ENCODE measurements at regions not wholly inside any gene's neighbourhood (a gene's known extent, or its start where the extent isn't known, plus 50 kb on each side); places are given as distances from the start of the nearest gene placed in this dataset.

DNA sequence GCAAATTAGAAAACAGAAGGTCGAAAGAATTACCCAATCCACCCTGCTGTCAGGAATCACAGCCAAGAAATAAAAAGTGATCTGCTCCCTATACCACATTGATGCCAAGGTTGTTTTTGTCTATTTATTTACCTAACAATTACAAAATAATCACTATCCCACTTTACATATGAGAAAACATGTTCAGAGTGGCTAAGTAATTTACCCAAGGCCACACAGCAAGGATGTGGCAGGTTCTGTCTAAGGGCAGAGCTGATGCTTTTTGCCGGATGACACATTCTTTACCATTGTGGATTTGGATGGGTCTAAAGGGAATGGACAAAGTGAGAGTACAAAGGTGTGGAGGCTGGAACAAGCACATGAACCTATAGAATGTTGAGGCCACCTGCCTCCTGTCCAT lies 460.7 kb downstream of the INSC start:
- intact Hi-C loops (cut with DNase I; ENCODE audit: low total_unique reads): no loop called here
- Histone ChIP-seq H3K4me3 (no peak overlapping the region), H3K27me3 (no peaks in the 10 kb centered on the region), H3K27ac (no peak overlapping the region), H3K4me1 (no peaks in the 10 kb centered on the region), H3K36me3 (no peaks in the 10 kb centered on the region), H3K9me3 (no peaks in the 10 kb centered on the region)
- DNase-seq (ENCODE audit: low spot score in 2 of 2): no peak
- TF ChIP-seq, protein P1, sequence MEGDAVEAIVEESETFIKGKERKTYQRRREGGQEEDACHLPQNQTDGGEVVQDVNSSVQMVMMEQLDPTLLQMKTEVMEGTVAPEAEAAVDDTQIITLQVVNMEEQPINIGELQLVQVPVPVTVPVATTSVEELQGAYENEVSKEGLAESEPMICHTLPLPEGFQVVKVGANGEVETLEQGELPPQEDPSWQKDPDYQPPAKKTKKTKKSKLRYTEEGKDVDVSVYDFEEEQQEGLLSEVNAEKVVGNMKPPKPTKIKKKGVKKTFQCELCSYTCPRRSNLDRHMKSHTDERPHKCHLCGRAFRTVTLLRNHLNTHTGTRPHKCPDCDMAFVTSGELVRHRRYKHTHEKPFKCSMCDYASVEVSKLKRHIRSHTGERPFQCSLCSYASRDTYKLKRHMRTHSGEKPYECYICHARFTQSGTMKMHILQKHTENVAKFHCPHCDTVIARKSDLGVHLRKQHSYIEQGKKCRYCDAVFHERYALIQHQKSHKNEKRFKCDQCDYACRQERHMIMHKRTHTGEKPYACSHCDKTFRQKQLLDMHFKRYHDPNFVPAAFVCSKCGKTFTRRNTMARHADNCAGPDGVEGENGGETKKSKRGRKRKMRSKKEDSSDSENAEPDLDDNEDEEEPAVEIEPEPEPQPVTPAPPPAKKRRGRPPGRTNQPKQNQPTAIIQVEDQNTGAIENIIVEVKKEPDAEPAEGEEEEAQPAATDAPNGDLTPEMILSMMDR (IDR thresholded peaks at IDR 0.05): no peak
- TF ChIP-seq POLR2AphosphoS5 (IDR thresholded peaks at IDR 0.05) (no peak), POLR2A (IDR thresholded peaks at IDR 0.05) (no peak)

DNA sequence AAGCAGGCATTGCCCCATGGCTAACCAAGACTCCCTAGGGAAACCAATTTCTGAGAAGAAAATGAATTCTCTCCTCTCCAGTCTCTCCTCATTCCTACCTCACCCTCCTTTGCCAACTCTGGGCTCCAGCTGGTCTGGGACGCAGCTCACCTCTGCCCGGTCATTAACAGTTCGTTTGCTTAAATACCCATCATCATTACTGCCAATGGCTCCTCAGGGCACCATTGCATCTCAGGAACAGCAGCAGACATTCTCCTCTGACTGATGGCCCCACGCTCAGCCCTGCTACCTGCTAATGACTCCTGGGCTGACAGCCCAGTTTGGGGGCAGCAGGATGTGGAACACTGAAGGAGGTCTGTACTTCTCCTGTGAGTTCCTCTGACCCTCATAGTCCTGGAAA lies 462.0 kb downstream of the INSC start:
- Histone ChIP-seq H3K27ac (no peak overlapping the region), H3K27me3 (no peaks in the 10 kb centered on the region), H3K4me1 (no peaks in the 10 kb centered on the region), H3K36me3 (no peaks in the 10 kb centered on the region), H3K4me3 (no peak overlapping the region), H3K9me3 (no peaks in the 10 kb centered on the region)
- intact Hi-C loops (cut with DNase I; ENCODE audit: low total_unique reads): no loop called here
- no peak for DNase-seq (ENCODE audit: low spot score in 2 of 2)
- TF ChIP-seq, protein P1 (IDR thresholded peaks at IDR 0.05): no peak
- no peak for TF ChIP-seq POLR2A (IDR thresholded peaks at IDR 0.05)
- no peak for TF ChIP-seq POLR2AphosphoS5 (IDR thresholded peaks at IDR 0.05)

DNA sequence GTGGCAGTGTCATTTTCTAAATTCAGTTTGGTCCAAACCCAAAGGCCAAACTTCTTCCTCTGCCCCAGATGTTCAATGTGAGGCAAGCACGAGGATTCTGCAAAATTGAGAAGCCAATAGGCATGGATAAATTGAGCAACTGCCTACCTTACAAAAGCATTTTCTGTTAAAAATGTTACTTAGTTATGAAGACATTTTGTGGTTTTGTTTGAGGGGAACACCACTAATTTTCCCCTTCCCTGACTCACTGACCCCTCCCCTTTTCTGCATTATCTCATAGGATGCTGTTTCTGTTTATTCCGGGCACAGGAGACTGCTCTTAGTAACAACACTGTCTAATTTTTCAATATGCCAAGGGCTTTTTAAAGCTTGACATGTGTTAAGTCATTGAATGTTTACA lies 462.8 kb downstream of the INSC start:
- H3K4me3 ChIP-seq: no peak overlapping the region
- no peaks in the 10 kb centered on the region for H3K9me3 ChIP-seq
- no peaks in the 10 kb centered on the region for H3K27me3 ChIP-seq
- DNase-seq (ENCODE audit: low spot score in 2 of 2): no peak
- no peaks in the 10 kb centered on the region for H3K4me1 ChIP-seq
- TF ChIP-seq, protein P1 (IDR thresholded peaks at IDR 0.05): no peak
- TF ChIP-seq POLR2A (IDR thresholded peaks at IDR 0.05): no peak
- no peak for TF ChIP-seq POLR2AphosphoS5 (IDR thresholded peaks at IDR 0.05)
- no peak overlapping the region for H3K27ac ChIP-seq
- intact Hi-C loops (cut with DNase I; ENCODE audit: low total_unique reads): no loop called here
- H3K36me3 ChIP-seq: no peaks in the 10 kb centered on the region

DNA sequence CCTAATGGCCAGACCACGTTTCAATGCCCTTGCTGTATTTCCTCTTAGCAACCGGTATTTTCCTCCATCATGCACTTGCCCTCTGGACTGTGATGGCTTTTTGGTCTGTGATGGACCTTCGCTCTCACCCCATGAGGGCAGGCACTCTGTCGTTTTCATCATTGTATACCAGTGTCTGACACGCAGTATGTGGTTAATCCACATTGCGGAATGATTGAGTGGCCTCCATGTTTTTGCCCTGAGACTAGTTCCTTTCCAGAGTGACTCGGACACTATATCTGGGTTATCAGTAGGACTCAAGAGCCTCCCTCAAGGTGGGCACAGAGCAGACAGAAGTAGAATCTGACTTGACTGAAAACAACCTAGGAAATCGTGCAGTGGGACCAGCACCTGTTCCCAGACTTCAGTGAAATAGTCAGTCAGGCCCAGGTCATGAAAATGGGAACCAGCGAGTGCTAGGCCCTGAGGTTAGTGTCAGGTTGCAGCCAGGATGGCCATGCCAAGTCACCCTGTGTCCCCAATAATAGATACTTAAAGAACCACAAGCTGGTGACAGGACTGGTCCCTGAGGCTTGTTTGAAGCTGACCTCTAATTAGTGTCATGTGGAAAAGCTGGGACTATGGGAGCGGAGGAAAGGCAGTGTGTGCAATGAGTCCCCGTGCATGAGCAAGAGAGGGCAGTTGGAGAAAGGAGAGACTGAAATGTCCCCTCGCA lies 464.7 kb downstream of the INSC start:
- Histone ChIP-seq H3K36me3 (no peaks in the 10 kb centered on the region), H3K9me3 (no peaks in the 10 kb centered on the region), H3K27ac (no peak overlapping the region), H3K27me3 (no peaks in the 10 kb centered on the region), H3K4me3 (no peak overlapping the region), H3K4me1 (no peaks in the 10 kb centered on the region)
- DNase-seq (ENCODE audit: low spot score in 2 of 2): no peak
- intact Hi-C loops (cut with DNase I; ENCODE audit: low total_unique reads): no loop called here
- no peak for TF ChIP-seq POLR2A (IDR thresholded peaks at IDR 0.05)
- TF ChIP-seq, protein P1 (IDR thresholded peaks at IDR 0.05): no peak
- no peak for TF ChIP-seq POLR2AphosphoS5 (IDR thresholded peaks at IDR 0.05)

DNA sequence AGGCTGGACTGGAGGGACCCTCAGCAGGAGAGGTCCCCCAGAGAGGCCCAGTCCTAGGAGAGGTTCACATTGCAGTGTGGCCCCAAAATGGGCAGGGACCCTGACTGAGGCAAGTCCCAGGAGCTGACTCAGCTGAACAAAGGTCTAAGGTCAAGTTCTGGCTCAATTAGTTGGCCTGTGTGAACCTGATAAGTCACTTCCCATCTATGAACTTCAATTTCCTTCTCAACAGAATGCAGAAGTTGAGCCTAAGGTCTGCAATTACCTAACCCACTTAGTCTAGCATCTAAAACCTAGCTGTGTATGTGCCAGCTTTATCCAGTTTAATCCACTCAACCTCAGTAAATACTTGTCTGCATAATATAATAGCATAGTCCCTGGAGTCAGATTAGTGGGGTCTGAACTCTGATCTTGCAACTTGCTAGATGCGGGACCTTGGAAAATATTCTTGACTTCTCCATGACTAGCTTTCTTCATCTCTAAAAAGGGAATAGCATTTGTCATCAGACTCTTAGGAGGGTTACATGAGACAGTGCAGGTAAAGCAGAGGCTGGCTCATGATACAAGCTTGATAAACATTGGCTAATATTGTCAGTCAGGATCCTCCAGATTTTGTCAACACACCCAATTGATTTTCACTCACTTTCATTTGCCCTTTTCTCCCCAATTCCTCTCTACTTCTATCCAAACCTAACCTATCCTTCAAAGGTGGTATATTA lies 465.5 kb downstream of the INSC start:
- Histone ChIP-seq H3K27me3 (no peaks in the 10 kb centered on the region), H3K27ac (no peak overlapping the region), H3K4me1 (no peaks in the 10 kb centered on the region), H3K4me3 (no peak overlapping the region), H3K9me3 (no peaks in the 10 kb centered on the region), H3K36me3 (no peaks in the 10 kb centered on the region)
- no peak for DNase-seq (ENCODE audit: low spot score in 2 of 2)
- TF ChIP-seq, protein P1 (IDR thresholded peaks at IDR 0.05): no peak
- TF ChIP-seq POLR2AphosphoS5 (IDR thresholded peaks at IDR 0.05): no peak
- no peak for TF ChIP-seq POLR2A (IDR thresholded peaks at IDR 0.05)
- intact Hi-C loops (cut with DNase I; ENCODE audit: low total_unique reads): no loop called here

All from breast epithelium (tissue), 4 donors.